Activated T-cell treated with anti-CD3 and anti-CD28 coated beads for 24 hours (primary cell): ENCODE measurements at regions not wholly inside any gene's neighbourhood (a gene's known extent, or its start where the extent isn't known, plus 50 kb on each side); places are given as distances from the start of the nearest gene placed in this dataset.

Source experiments
- DNase-seq: peaks from one replicate; pipeline ENCODE4 v3.0.0-alpha.2; 2020; ENCODE audit warnings: low read depth

DNA sequence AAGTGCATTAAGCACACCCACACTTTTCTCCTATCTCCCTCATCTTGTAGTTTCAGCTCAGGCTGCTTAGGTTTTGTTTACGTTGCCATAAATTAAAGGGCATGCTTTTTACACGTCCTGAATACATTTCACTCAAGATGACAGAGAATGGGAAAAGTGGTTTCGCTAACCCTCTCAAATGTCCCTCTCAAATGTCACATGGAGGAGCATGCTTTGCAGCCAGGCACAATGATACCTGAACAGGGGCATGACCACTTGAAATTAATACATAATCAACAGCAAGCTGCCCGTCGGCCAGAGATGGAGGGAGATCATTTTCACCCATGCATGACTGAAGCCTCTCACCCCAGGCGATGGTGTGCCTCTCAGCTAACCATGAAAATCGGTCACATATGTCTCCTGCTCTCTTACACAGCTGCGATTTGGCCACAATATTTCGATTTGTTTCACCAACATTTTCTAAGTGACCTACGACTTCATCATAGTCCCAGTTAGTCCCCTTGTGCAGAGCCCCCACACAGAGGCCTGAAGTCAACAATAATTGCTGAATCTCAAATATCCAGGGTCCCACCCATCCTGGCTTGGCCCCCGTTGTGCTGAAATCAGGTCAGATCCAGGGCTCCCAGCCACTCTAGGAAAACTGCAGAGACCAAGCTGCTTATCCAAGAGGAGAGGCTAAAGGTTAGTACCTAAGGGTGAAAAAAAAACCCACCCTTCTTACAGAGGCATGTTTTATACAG, 373.9 kb upstream of the NFE2L3 start:
- DNase-seq, result no peak

DNA sequence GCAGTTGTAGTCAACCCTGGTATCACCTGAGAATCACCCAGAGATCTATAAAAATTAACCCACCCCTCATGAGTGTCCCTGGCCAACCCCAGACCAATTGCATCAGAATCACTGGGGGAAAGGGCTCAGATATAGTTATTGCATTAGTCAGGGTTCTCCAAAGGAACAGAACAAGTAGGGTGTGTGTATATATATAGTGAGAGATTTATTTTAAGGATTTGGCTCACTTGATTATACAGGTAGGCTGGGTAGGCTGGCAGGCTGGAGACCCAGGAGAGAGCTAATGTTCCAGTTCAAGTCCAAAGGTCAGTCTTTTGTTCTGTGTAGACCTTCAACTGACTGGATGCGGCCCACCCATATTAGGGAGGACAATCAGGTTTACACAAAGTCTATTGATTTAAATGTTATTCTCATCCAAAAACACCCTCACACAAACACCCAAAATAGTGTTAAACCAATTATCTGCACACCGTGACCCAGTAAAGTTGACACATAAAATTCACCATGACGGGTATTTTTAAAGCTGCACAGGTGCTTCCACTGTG, 372.9 kb upstream of the NFE2L3 start:
- no peak for DNase-seq

DNA sequence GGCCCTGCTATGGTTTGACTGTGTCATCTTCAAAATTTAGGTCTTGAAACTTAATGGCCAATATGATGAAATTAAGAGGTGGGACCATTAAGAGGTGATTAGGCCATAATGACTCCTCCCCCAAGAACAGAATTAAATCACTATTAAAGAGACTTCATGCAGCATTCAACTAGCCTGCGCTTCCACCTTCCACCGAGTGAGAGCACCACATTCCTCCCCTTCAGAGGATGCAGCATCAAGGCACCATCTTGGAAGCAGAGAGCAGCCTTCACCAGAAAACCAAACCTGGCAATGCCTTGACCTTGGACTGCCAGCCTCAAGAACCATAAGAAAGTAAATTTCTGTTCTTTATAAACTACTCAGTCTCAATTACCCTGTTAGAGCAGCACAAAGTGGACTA, 371.1 kb upstream of the NFE2L3 start:
- DNase-seq, result no peak

GRCh38 chr7:25781704-25782103, 370.3 kb upstream of the NFE2L3 start:
- no peak for DNase-seq

DNA sequence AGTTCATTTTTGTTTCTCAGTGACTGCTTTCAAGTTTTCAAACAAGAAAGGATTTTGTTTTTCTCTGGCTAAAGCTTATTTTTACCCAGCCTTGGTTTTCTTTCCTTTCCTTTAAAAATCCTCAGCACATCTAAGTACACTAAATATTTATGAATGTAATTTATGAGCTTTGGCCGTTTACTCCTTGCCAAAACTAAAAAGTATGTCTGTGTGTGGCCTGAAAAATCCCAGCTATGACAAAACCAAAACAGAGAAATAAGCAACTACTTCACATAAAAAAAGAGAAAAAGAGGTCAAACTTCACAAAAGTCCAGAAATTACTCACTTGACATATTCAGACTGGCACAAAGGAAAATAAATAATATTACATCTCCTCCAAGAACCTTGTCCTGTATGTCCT, 365.1 kb upstream of the NFE2L3 start:
- DNase-seq, result no peak

GRCh38 chr7:25787336-25787735, 364.7 kb upstream of the NFE2L3 start:
- no peak for DNase-seq

DNA sequence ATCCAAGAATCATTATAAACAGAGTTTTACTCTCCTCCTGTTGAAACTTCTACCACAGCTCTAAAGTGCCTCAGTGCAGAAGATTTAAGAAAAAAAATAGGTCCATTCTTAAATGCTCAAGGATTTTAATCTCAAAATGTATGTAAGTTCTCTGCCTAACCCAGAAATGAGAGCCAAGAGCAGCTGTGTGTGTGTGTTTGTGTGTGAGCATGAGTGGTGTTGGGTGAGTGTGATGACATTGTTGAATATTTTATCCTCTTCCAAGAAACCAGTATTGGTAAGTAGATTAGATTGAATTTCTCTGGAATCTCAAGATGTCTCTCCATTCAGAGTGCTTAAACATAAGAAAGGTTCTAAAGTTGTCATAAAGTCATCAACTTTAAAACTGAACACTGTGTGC, 363.6 kb upstream of the NFE2L3 start:
- DNase-seq, result no peak

DNA sequence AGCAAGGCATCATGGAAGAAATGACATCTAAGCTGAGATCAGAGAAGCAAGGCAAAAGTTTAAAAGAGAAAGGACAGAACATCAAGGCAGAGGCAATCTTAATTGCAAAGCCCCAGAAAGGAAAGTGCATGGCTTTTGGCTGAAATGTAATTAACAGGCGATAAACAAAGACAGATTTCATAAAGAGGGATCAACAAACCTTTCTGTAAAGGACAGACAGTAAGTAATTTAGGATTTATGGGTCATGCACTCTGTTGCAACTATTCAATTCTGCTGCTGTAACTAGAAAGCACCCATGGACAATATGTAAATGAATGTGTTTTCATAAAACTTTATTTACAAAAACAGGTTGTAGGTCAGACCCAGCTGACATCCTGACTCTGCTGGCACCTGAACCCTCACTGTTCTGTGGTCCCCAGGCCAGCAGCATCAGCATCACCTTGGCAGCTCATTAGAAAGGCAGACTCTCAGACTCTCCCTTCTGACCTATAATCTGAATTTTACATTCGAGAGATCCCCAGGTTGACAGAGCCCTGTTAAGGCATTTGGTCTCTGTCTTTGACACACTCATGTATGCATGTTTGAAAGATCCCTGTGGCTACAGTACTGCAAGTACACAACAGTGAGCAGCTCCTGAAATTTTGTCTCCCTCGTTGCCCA, 362.9 kb upstream of the NFE2L3 start:
- DNase-seq, result no peak

DNA sequence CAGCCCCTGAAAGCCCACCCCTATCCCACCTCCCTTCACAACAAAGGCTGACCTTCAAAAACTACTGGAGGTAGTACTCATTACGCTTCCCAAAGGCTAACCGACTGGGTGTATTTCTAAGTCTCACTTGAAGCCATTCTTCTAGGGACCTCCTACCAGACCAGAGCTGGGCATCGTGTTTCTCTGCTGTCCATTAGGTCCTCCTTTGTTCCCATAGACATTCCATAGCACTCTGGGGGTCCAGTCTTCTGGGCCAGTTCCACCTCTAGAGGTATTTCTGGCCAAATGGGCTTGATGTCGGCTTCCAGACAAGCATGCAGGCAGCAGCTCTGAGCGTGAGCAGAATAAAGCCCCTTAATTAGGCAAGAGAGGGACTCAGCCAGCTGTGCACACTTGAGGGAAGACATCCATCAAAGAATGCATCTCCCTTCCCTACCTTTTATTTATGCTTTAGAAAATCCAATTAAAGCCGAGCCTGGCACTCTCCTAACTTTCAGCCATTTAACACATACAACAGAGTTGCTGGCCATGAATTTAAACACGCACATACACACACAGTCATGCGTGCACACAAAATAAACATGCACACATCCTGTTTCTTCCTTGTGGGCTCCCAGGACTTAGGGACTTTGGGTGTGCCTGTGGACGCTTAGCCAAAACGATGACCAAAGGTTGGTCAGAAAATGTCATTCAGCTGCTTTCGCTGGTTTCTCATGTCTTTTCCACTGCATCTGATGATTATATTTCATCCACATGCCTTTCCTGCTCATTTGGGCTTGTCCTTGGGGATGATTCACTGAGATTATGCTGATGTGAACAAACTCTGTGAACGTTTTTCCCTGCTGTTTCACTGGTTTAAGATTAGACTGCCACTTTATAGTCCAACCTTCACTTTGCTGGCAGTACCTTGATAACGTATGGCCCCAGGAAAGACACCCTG, 362.0 kb upstream of the NFE2L3 start:
- DNase-seq, result no peak

DNA sequence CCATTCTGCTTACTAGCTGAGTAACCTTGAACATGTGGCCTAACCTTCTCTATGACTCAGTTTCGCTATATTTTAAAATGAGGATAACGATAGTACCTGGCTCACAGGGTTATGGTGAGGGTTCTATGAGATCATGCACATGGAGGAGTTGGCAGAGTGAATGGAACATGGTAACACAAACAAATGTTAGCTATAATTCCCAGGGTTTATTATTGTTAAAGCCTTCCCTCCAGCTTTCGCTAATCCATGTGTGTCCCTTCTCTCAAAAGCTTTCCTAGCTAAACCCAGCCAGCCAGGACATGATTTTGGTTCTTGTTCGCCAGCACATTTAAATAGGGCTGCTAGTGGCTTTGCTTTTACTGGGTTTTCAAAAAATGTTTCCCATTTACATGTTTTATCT, 361.0 kb upstream of the NFE2L3 start:
- DNase-seq, result no peak

- no peak for DNase-seq
Measured at GRCh38 chr7:25792586-25792985, 359.4 kb upstream of the NFE2L3 start.

- no peak for DNase-seq
Measured at GRCh38 chr7:25795824-25796235, 356.2 kb upstream of the NFE2L3 start.

DNA sequence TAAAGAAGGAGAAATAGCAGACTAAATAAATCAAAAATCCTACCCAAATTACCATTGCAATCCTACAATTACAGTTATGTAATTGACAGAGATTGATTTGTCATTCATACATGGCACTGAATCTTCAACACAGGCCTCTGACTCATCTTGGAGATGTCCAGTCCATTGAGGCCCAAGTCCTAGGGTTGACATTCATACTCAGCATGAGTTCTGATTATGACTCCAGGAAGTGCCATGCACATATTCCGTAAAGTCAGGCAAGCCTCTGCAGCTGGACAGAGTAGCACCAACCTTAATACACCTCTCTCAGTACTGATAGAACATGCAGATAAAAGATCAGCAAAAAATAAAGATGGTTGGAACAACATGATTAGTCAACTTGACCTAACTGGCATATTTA, 353.7 kb upstream of the NFE2L3 start:
- no peak for DNase-seq

- DNase-seq, result no peak
Measured at GRCh38 chr7:25801214-25801613, 350.8 kb upstream of the NFE2L3 start.

GRCh38 chr7:25802057-25802456, 349.9 kb upstream of the NFE2L3 start:
- DNase-seq, result no peak

DNA sequence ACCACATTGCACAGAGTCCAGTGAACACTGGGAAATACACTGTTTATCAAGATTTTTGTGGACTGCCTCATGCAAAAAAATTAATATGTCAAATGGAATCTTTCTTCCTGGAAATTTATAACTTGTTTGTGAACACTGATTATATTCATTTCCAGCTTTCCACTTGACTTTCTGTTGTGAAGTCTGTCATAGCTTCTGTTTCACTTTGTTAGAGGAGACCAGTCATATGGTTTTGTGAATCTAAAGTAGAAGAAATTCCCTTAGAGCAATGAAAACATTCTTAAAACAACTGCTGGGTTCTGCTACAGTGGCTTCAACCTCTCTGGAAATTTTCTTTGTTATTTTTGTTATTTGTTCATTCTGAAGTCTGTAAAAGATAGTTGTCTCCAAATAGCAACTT, 349.5 kb upstream of the NFE2L3 start:
- DNase-seq, result no peak

DNA sequence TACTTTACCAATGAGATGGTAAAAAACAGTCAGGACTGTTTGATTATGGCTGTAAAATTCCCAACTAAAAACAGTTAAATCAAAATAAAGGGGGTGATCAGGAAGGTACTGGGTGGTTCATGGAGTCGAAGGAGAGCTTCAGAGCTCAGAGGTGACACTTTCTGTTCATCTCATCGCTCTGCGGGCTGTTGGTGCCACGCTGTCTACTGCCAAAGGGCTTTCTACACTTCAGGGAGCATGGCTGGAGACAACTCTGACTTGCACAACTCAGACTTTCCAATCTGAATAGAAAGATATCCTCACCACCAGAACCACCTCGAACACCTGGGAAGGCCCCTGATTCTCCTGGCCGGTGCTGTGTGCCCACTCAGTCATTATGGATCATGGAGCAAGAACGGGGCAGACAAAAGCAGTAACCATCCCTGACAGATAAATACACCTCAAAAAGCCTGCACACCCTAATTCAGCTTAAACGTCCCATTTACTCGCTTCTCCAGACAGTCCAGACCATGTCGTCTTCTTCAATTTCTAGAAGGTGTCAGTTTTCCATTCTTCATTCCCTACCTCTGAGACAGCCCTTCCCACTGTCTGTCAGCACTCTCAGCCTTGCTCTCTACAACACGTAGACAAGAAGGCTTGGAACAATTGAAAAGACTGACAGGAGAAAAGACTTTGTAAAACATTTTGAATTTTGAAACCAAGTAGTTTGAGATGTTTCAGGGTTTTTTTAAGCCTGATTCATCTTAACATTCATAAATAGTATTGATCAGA, 348.7 kb upstream of the NFE2L3 start:
- DNase-seq, result no peak

- no peak for DNase-seq
Measured at GRCh38 chr7:25804154-25804553, 347.8 kb upstream of the NFE2L3 start.

- DNase-seq, result no peak
Measured at GRCh38 chr7:25805027-25805687, 346.8 kb upstream of the NFE2L3 start.

- DNase-seq, result no peak
Measured at GRCh38 chr7:25807086-25807611, 344.8 kb upstream of the NFE2L3 start.

GRCh38 chr7:25809441-25809840, 342.6 kb upstream of the NFE2L3 start:
- DNase-seq, result no peak
